AG10803 (cell line): ENCODE measurements at regions not wholly inside any gene's neighbourhood (a gene's known extent, or its start where the extent isn't known, plus 50 kb on each side); places are given as distances from the start of the nearest gene placed in this dataset.
"Not testable (repeated sequence)": the region's sequence is repeated elsewhere in the genome, so short reads cannot be mapped to it uniquely, and the experiment has no call there.

Source experiments
- DNase-seq: peaks from one replicate; pipeline ENCODE4 v3.0.0; 2010; ENCODE audit warnings: low read depth
- H3K4me3 ChIP-seq: 2 replicates; pipeline ENCODE4 v1.5.1; 2011; ENCODE audit warnings: mild to moderate bottlenecking, low read length, control low read depth
- TF ChIP-seq, protein P1 (sequence below): conservative IDR thresholded peaks from 2 replicates; pipeline ENCODE4 v1.5.1; 2011; ENCODE audit warnings: mild to moderate bottlenecking, low read length, control low read depth, inconsistent platforms

DNA sequence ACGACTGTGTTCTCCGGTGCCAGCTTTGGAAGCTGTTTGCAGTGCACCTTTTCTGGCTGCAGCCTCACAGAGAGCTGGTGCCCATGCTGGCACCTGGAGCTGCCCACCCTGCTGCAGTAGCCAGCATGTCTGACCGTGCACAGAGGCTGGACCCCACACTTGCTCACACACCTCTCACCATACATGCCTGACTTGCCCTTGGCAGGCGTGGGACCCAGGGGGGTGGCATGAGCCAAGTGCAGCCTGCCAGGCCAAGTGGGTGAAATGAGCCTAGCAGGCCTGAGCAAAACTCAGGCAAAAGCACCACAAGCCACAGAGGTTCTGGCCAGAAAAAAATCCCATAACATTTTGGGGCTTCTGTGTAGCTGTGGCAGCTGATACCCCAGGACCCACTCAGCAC is 258.8 kb downstream of the XPNPEP1 start:
- TF ChIP-seq, protein P1, sequence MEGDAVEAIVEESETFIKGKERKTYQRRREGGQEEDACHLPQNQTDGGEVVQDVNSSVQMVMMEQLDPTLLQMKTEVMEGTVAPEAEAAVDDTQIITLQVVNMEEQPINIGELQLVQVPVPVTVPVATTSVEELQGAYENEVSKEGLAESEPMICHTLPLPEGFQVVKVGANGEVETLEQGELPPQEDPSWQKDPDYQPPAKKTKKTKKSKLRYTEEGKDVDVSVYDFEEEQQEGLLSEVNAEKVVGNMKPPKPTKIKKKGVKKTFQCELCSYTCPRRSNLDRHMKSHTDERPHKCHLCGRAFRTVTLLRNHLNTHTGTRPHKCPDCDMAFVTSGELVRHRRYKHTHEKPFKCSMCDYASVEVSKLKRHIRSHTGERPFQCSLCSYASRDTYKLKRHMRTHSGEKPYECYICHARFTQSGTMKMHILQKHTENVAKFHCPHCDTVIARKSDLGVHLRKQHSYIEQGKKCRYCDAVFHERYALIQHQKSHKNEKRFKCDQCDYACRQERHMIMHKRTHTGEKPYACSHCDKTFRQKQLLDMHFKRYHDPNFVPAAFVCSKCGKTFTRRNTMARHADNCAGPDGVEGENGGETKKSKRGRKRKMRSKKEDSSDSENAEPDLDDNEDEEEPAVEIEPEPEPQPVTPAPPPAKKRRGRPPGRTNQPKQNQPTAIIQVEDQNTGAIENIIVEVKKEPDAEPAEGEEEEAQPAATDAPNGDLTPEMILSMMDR: no peak
- H3K4me3 ChIP-seq: no peak overlapping the region
- no peak for DNase-seq

DNA sequence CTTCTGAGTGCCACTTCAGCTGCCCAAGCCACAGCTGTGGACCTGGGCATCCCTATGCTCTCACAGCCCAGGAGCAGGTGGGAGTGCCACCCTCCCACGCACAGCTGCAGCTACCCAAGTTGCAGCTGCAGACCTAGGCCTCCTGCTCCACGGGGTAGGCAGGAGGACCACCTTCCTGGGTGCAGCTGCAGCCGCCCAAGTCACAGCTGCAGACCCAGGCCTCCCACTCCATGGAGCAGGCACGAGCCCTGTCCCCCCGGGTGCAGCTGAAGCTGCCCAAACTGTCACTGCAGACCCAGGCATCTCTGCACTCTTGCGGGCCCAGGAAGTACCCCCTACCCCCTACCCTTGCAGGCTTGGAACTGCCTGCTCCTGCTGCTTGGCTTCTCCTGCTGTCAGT is 260.2 kb downstream of the XPNPEP1 start:
- no peak overlapping the region for H3K4me3 ChIP-seq
- no peak for DNase-seq
- TF ChIP-seq, protein P1: no peak

DNA sequence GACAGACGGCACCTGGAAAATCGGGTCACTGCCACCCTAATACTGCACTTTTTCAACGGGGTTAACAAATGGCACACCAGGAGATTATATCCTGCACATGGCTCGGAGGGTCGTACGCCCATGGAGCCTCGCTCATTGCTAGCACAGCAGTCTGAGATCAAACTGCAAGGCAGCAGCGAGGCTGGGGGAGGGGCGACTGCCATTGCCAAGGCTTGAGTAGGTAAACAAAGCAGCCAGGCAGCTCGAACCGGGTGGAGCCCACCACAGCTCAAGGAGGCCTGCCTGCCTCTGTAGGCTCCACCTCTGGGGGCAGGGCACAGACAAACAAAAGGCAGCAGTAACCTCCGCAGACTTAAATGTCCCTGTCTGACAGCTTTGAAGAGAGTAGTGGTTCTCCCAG is 270.7 kb downstream of the XPNPEP1 start:
- not testable (repeated sequence) for DNase-seq

DNA sequence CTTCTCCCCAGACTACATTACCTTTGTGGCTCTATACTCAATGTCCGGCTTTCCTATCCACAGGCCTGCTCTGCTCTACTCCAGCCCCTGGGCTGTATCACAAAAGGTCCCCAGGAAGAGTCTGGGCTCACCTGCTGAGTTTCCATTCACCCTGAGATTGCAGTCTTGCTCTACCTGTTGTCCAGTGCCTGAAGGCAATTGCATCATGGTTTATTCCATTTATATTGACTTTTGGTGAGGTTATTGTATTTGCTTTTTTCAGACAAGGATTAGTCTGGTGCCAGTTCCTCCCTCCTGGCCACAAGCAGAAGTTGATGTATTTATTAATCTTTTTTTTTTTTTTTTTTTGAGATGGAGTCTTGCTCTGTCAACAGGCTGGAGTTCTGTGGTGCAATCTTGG is 273.1 kb downstream of the XPNPEP1 start:
- TF ChIP-seq, protein P1: no peak
- no peak overlapping the region for H3K4me3 ChIP-seq
- DNase-seq: no peak

More for the DNA sequence above, 270.7 kb downstream of the XPNPEP1 start:
- H3K4me3 ChIP-seq: not testable (repeated sequence)

DNA sequence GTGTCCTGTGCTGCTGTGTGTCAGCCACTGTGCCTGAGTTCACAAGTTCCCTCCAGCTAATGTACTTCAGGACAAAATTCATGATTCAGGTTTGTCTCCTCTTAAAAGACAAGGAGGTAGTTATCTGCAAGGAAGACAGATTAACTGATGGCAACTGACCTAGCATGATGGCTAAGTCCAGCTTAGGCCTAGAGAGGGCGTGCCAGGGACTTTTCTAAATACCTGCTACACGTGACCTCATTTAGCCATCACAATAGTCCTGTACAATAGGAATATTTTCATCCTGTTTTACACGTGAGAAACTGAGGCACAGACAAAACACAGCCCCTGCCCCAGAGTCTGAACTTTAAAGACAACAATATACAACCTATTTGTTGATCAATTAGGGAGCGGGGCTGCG is 275.7 kb downstream of the XPNPEP1 start:
- H3K4me3 ChIP-seq: no peak overlapping the region
- TF ChIP-seq, protein P1: no peak
- DNase-seq: no peak

DNA sequence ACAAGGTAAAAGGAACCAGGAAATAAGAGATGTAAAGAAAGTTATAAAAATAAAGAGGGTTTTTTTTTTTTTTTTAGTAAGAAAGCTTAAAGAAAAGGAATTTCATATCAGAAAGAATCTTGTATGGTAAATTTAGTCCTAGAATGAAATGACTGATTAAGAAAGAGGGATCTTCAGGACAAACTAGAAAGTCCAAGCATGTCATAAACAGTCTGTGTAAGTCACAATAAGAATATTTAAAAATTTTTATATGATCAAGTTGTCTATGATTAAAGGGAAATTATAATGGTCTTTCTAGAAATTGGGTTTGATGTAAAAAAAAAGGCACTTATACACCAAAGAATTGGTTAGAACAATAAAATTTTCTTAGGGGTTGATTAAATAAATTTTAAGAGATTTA is 289.5 kb downstream of the XPNPEP1 start:
- H3K4me3 ChIP-seq: no peak overlapping the region
- TF ChIP-seq, protein P1: no peak
- no peak for DNase-seq

DNA sequence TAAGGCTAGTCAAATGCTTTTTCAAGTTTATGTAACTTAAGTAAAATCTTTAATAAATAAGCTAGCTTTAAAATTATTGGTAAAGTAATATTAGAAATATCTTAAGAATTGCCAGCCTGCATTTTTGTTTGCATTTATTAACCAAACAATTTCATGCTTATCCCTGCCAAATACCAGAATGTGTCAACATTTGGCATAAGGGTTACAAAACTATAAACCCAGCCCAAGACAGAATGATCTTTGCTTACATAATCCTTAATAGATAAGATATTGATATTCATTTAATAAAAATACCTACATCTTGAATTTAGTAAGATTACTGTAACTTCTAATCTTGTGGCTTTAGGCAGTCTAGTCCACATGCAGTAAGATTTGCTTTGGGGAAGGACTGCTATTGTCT is 290.3 kb downstream of the XPNPEP1 start:
- not testable (repeated sequence) for H3K4me3 ChIP-seq, DNase-seq

DNA sequence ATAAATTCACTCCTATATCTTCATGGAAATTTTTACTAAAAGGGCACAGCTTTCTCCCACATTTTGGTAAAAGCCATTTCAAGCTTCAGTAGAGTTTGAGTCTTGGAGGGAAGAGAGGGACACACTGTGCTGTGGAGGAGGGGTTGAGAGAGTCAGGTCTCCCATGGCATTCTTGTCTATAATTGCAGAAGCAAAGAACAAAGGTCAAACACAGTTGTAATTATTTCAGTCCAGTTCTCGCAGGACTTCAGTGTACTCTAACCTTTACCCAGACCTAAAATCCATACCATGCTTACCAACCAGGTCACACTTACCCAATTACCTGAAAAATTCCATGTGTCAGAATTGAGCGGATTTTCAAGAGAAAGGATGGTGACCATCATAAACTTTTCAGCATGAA is 298.4 kb downstream of the XPNPEP1 start:
- TF ChIP-seq, protein P1: no peak
- no peak overlapping the region for H3K4me3 ChIP-seq
- DNase-seq: no peak
